Activated CD8-positive, alpha-beta memory T cell treated with anti-CD3 and anti-CD28 coated beads, Interleukin-2, amount 50 U/mL, for 24 hours (primary cell): ENCODE measurements at regions not wholly inside any gene's neighbourhood (a gene's known extent, or its start where the extent isn't known, plus 50 kb on each side); places are given as distances from the start of the nearest gene placed in this dataset.
"Not testable (repeated sequence)": the region's sequence is repeated elsewhere in the genome, so short reads cannot be mapped to it uniquely, and the experiment has no call there.

Experiments used
- DNase-seq: peaks from one replicate; pipeline ENCODE4 v3.0.0-alpha.2; 2020; ENCODE audit errors: extremely low read depth

- no peak for DNase-seq
Measured at GRCh38 chr7:69309601-69310000, 288.7 kb upstream of the AUTS2 start.

GRCh38 chr7:69311489-69311888, 286.8 kb upstream of the AUTS2 start:
- DNase-seq = no peak

GRCh38 chr7:69313852-69314251, 284.4 kb upstream of the AUTS2 start:
- DNase-seq = not testable (repeated sequence)

- DNase-seq = no peak
Measured at GRCh38 chr7:69318794-69319193, 279.5 kb upstream of the AUTS2 start.

- no peak for DNase-seq
Measured at GRCh38 chr7:69328516-69328915, 269.8 kb upstream of the AUTS2 start.

- no peak for DNase-seq
Measured at GRCh38 chr7:69334701-69335100, 263.6 kb upstream of the AUTS2 start.

DNA sequence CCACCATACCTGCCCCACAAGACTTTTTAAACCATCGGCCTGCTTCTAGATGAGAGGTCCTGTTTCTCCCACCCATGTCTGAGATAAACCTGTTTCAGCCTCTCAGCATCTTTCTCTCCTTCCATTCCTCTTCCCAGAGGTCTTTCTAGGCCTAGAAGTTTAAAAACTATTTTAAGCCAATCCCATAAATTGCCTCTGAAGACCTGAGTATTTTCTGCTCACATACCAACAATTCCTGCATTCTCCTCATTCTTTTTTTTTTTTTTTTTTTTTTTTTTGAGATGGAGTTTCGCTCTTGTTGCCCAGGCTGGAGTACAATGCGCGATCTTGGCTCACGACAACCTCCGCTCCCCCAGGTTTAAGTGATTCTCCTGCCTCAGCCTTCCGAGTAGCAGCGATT, 262.9 kb upstream of the AUTS2 start:
- no peak for DNase-seq

- DNase-seq = no peak
Measured at GRCh38 chr7:69336976-69337375, 261.3 kb upstream of the AUTS2 start.

GRCh38 chr7:69338144-69338543, 260.1 kb upstream of the AUTS2 start:
- no peak for DNase-seq

- no peak for DNase-seq
Measured at GRCh38 chr7:69341288-69341687, 257.0 kb upstream of the AUTS2 start.

DNA sequence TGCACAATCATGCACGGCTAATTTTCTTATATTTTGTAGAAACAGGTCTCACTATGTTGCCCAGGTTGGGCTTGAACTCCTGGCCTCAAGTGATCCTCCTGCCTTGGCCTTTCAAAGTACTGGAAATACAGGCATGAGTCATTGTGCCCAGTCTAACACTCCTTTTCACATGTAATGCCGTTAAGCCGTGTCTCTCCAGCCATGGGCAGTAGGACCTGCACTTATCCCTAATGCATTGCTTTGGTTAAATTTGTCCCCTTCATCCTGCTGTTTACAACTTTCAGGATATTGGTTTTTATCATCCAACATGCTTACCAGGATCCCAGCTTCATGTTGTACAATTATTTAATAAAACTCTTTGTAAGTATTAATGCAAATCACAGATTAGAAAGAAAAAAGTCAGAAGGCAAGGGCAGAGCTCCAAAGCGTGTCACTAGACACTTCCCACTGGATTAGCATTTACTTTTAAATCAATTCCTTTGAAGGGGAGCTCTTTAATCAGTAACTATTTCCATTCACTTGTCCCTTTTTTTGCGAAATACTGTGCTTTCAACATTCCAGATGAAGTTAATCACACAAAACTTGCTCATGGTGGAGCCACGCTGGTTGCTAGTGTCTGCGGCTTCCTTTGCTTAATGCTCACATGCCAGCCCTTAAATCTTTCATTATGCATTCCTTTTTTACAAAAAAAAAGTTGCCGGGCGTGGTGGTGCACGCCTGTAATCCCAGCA, 256.0 kb upstream of the AUTS2 start:
- no peak for DNase-seq

- no peak for DNase-seq
Measured at GRCh38 chr7:69349291-69349690, 249.0 kb upstream of the AUTS2 start.

- DNase-seq = no peak
Measured at GRCh38 chr7:69358163-69358821, 240.0 kb upstream of the AUTS2 start.

DNA sequence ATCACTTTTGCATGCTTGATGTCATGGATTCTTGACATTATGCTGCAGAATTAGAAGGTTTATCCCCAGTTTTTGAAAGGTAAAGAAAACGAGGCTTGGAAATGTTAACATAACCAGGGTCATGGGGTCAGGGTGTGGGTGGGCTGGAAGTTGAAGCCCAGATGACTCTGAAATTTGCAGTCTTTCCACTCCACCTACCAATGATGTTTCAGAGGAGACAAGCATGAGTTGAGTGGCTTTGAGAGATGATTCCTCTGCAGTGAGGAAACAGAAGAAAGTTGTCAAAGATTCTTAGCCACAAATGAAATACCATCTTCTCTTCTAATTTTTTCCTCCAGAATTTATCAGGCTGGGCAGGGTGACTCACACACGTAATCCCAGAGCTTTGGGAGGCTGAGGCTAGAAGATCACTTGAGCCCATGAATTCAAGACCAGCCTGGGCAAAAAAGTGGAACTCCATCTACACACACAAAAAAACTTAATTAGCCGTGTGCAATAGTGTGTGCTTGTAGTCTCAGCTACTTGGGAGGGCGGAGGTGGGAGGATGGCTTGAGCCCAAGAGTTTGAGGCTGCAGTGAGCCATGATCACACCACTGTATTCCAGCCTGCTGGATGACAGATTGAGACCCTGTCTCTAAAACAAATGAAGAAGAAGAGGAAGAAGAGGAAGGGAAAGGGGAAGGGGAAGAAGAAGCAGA, 239.1 kb upstream of the AUTS2 start:
- no peak for DNase-seq

GRCh38 chr7:69360913-69361312, 237.4 kb upstream of the AUTS2 start:
- no peak for DNase-seq

DNA sequence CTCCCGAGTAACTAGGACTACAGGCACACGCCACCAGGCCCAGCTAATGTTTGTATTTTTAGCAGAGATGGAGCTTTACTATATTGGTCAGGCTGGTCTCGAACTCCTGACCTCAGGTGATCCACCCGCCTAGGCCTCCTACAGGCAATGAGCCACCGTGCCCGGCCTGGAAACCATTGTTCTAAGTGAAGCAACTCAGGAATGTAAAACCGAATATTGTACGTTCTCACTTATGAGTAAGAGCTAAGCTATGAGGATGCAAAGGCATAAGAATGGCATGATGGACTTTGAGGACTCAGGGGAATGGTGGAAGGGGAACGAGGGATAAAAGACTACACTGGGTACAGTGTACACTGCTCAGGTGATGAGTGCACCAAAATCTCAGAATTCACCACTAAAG, 235.1 kb upstream of the AUTS2 start:
- no peak for DNase-seq

GRCh38 chr7:69364813-69365643, 233.2 kb upstream of the AUTS2 start:
- no peak for DNase-seq

GRCh38 chr7:69365651-69366192, 232.6 kb upstream of the AUTS2 start:
- DNase-seq = no peak

DNA sequence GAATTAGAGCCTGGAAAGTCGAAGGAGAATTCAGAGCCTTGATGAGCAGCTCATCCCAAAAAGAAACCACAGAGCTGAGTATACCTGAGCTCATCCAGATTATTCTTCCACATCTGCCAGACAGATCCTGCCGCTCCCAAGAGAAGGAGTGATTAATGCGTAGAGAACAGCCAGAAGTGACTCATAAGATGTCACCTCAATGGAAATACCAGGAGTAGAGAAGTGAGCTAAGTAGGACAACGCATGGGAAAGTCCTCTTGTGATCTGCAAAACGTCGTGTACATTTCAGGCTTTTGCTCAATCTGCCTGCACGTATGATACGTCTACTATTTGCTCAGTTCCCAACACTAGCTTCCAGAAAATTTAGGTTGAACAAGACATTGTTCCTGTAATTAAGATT, 230.5 kb upstream of the AUTS2 start:
- DNase-seq = no peak

DNA sequence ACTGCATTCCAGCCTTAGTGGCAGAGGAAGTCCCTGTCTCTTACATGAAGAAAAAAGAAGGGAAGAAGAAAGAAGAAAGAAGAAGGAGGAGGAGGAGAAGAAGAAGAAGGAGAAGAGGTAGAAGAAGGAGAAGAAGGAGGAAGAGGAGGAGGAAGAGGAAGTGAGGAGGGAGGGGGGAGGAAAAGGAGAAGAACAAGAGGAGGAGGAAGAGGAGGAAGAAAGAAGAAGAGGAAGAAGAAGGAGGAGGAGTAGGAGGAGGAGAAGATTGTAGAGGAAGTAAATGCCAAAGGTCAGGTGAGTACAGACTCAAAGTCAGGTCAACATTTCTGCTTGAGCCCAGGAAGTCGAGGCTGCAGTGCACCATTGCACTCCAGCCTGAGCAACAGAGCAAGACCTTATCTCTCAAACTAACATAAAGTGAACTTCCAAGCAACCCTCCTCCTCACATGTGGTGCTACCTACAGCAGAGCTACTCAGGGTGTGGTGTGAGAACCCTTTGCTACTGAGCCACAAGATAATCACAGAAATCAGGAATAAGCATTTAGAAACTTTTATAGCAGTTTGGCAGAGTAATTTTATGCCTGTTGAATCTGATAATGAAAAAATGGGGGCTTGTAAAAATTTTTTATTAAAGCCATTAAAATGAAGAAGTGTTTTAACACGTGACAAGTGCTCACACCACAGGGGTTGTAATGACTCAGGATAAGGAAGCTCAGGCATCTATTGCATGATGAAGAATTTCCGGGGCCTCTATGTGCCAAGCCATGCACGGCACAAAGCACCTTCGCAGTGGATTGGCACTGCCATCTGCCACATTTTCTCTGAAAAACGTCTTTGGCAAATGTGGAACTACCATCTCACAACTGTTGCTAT, 224.9 kb upstream of the AUTS2 start:
- DNase-seq = no peak

GRCh38 chr7:69374044-69374425, 224.2 kb upstream of the AUTS2 start:
- no peak for DNase-seq
